Activated naive CD4-positive, alpha-beta T cell treated with anti-CD3 and anti-CD28 coated beads, Interleukin-2, amount 10 ng/mL, durations not matched to agents 7 days and 5 days (primary cell): ENCODE measurements at regions not wholly inside any gene's neighbourhood (a gene's known extent, or its start where the extent isn't known, plus 50 kb on each side); places are given as distances from the start of the nearest gene placed in this dataset.

Experiments
- CTCF ChIA-PET: fragments of 350-600 bp; sonication (Branson Sonifier 250); formaldehyde crosslinking; loops from one replicate; lab custom pipeline; 2021; ENCODE audit warnings: antibody characterized with exemption; lab: Charles Lee
- DNase-seq: peaks from one replicate; pipeline ENCODE4 v3.0.0-alpha.2; 2020
- H3K27ac Mint-ChIP-seq: one replicate; pipeline ENCODE4 v1.8.0; 2021; ENCODE audit warnings: mild to moderate bottlenecking, moderate library complexity, mixed read lengths
- H3K27me3 Mint-ChIP-seq: one replicate; pipeline ENCODE4 v1.8.0; 2021; ENCODE audit warnings: mild to moderate bottlenecking, mixed read lengths
- H3K36me3 Mint-ChIP-seq: one replicate; pipeline ENCODE4 v1.8.0; 2021; ENCODE audit warnings: mixed read lengths
- H3K4me1 Mint-ChIP-seq: one replicate; pipeline ENCODE4 v1.8.0; 2021; ENCODE audit warnings: mixed read lengths
- H3K4me3 Mint-ChIP-seq: one replicate; pipeline ENCODE4 v1.8.0; 2021; ENCODE audit warnings: mild to moderate bottlenecking, moderate library complexity, mixed read lengths
- H3K9me3 Mint-ChIP-seq: one replicate; pipeline ENCODE4 v1.8.0; 2021; ENCODE audit warnings: mixed read lengths

DNA sequence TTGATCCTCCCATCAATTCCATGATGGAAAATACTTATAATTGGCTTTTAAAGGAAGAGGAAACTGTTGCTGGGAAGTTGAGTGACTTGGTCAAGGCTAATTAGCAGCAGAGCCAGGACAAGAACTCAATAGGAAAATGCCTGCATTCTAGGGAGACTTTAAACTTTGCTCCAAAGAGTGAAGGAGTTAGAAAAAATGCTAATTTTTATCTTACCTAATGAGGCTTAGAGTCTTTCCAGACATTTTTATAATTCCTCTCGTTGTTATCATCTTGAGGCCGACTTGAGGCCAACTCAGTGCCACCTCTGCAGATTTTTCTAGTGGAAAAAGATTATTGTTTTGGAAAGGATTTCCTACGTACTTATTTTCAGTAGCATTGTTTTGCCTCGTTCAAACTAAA lies 344.6 kb downstream of the ETNK1 start:
- Mint-ChIP-seq H3K36me3 (no peaks in the 10 kb centered on the region), H3K4me1 (no peaks in the 10 kb centered on the region), H3K27me3 (no peaks in the 10 kb centered on the region), H3K9me3 (no peaks in the 10 kb centered on the region), H3K4me3 (no peak overlapping the region), H3K27ac (no peak overlapping the region)
- CTCF ChIA-PET = no interaction called here
- DNase-seq = no peak

DNA sequence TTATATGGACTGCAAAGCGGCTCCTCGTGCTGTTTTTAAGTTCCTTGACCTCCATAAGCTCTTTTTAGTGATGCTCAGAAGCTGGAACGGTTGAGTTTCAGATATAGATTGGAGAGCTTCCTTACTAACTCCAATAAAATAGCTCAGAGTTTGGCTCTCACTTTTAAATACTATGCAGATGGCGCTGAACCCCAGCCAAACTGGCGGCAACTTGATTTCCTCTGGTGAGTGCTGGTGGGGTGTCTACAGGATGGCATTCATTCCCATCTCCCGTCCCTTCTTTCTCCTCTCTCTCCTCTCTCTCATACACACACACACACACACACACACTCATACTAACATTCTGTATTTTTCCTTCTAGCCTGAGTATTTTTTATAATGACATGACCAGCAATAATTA lies 346.3 kb downstream of the ETNK1 start:
- no peaks in the 10 kb centered on the region for H3K4me1 Mint-ChIP-seq
- no peak for DNase-seq
- CTCF ChIA-PET = no interaction called here

DNA sequence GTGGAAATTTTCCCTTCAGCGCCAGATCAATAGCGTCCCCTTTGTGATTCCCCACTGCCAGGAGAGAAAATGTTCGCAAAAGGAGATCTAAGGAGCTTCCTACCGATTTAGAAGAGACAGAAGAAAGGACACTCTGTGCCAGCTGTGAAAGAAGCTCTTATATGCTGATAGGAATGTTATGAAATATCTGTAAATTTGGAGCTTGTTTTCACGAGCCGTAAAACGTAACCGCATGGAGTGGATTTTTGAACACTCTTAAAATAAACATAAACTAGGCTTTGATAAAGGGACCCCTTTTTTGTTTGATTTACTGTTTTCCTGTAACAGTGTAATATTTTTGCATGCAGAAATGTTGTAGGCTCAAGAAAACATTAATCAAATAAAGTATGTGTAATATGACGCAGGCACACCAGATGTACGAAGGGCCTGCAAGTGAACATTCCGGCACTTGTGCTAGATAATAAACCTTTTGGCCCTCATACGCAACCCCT lies 346.8 kb downstream of the ETNK1 start:
- DNase-seq = no peak
- Mint-ChIP-seq H3K9me3 (no peaks in the 10 kb centered on the region), H3K27me3 (no peaks in the 10 kb centered on the region), H3K27ac (no peak overlapping the region), H3K4me3 (no peak overlapping the region), H3K36me3 (no peaks in the 10 kb centered on the region), H3K4me1 (no peaks in the 10 kb centered on the region)
- CTCF ChIA-PET = no interaction called here

More for the DNA sequence above, 346.3 kb downstream of the ETNK1 start:
- Mint-ChIP-seq H3K27ac (no peak overlapping the region), H3K4me3 (no peak overlapping the region), H3K9me3 (no peaks in the 10 kb centered on the region), H3K27me3 (no peaks in the 10 kb centered on the region), H3K36me3 (no peaks in the 10 kb centered on the region)

DNA sequence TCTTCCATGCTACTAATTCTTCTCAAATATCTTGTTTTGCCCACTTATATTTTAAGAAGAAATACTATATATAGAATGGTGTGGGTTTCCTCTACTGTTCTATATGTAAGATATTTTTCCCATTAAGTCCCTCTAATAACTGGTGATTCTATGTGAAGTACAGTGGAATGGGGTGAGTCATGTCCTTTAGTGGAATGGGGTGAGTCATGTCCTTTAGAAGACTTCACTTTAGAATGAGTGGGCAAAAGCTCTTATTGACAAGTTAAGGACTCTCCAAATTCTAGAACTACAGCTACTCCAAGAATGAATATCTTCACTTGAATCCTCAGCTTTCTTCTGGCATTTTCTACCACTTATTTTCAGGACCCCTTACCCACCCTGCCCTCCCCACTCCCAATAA lies 349.9 kb downstream of the ETNK1 start:
- Mint-ChIP-seq H3K36me3 (no peaks in the 10 kb centered on the region), H3K27me3 (no peaks in the 10 kb centered on the region), H3K4me3 (no peak overlapping the region), H3K4me1 (no peaks in the 10 kb centered on the region), H3K27ac (no peak overlapping the region), H3K9me3 (no peaks in the 10 kb centered on the region)
- no peak for DNase-seq
- CTCF ChIA-PET = no interaction called here

DNA sequence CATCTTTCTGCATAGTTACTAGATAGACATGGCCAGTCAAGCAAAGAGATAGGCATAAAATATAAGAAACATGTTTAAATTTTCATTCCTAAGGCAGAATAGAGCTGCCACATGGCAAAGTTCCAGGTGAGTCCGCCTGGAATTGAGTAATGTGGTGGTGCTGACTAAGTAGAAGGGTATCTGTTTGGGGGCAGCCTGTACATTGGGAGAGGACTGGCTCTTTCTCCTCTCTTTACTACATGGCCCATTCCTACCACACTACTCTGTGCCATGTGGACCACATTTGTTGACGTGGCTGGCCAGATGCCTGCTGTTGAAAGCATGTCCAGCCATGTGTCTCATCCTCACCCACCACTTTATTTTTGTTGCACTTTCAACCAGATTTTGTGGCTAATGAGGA lies 354.0 kb downstream of the ETNK1 start:
- Mint-ChIP-seq H3K27me3 (no peaks in the 10 kb centered on the region), H3K36me3 (no peaks in the 10 kb centered on the region), H3K4me3 (no peak overlapping the region), H3K27ac (no peak overlapping the region), H3K4me1 (no peaks in the 10 kb centered on the region), H3K9me3 (no peaks in the 10 kb centered on the region)
- CTCF ChIA-PET = no interaction called here
- no peak for DNase-seq

DNA sequence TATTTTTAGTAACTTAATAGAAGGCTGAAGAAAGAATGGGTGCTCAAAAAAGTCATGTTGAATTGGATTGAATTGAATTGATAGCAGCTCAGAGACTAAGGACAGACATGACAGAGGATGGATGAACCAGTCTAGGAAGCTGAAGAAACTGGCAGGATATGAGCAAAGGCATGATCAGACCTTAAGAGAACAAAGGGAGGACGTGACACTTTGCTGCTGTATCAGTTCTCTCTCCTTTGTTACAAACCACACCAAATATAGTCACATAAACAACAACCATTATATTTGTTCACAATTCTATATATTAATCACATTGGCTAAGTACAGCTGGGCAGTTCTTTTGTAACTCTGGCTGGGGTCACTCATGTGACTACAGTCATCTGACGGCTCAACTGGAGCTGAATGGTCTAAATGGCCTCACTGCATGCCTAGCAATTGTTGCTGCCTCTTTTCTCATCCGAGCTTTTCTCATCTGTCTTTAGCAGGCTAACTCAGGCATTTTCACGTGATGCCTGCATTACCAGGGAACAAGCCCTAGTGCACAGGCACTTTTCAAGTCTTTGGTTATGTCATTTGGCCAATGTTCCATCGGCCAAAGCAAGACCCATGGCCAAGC lies 355.0 kb downstream of the ETNK1 start:
- Mint-ChIP-seq H3K4me3 (no peak overlapping the region), H3K27ac (no peak overlapping the region)
- DNase-seq = no peak

DNA sequence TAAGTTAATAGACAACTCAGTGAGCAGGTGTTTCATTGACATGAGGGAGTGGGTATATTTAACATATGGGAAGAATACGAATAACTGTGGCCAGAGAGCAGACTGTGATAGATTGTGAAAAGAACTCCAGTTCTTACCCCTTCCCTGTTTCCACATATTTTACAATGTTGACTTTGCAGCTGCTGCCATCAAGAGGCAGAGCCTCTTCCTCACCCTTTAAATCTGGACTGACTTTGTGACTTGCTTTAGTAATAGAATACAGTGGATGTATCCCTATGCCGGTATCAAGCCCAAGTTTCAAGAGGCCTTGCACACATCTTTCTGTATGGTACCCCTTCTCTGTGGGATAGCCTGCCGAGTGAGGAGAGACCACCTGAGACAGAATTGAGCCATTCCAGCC lies 356.7 kb downstream of the ETNK1 start:
- Mint-ChIP-seq H3K27ac (no peak overlapping the region), H3K4me3 (no peak overlapping the region), H3K9me3 (no peaks in the 10 kb centered on the region), H3K36me3 (no peaks in the 10 kb centered on the region), H3K4me1 (no peaks in the 10 kb centered on the region), H3K27me3 (no peaks in the 10 kb centered on the region)
- CTCF ChIA-PET = interaction anchor here (0.6 kb wide), 1 partner anchor 30 kb away, joined by 3 read pairs; no protein-coding TSS in a partner anchor
- DNase-seq = no peak

More for the DNA sequence above, 355.0 kb downstream of the ETNK1 start:
- no peaks in the 10 kb centered on the region for H3K36me3 Mint-ChIP-seq
- H3K4me1 Mint-ChIP-seq = no peaks in the 10 kb centered on the region
- H3K9me3 Mint-ChIP-seq = no peaks in the 10 kb centered on the region
- CTCF ChIA-PET = no interaction called here
- no peaks in the 10 kb centered on the region for H3K27me3 Mint-ChIP-seq

DNA sequence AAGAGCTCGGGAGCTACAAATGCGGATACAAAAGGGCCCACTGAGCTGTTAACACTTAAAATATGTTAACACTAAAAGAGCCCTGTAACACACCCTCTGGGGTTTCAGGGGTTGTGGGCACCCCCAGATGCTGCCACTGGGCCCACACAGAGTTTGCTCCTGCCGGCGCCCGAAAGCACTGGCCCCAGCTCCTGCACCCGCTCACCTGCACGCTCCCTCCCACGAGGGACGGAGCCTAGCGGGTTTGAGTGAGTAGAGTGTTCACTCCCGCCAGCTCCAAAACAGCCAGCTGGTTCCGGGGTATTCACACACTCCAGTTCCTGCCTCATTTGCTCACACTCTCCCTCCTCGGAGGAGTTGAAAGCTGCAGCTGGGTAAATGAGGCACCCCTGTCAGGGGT lies 357.7 kb downstream of the ETNK1 start:
- Mint-ChIP-seq H3K36me3 (no peaks in the 10 kb centered on the region), H3K27ac (no peak overlapping the region), H3K27me3 (no peaks in the 10 kb centered on the region), H3K4me3 (no peak overlapping the region), H3K4me1 (no peaks in the 10 kb centered on the region), H3K9me3 (no peaks in the 10 kb centered on the region)
- no peak for DNase-seq
- CTCF ChIA-PET = no interaction called here

DNA sequence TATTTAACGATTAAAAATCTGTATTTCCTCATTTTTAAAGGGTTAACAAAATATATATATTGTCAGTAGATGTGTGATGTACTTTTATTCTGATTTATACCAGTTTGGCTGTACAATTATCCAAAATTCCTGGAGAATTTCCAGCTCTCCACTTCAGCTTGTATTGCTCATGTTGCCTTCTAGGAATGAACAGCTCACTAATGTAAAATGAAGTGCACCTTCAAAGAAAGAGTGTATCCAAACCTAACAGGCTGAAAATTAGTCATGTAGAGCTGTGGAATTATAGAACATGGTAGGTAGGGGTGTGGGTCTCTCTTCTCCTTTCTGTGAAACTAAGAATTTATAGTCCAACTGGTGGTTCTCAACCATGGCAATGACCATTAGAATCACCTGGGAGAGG lies 362.0 kb downstream of the ETNK1 start:
- no peaks in the 10 kb centered on the region for H3K27me3 Mint-ChIP-seq
- no peaks in the 10 kb centered on the region for H3K36me3 Mint-ChIP-seq
- no peaks in the 10 kb centered on the region for H3K9me3 Mint-ChIP-seq
- no peak for DNase-seq
- CTCF ChIA-PET = no interaction called here
- no peaks in the 10 kb centered on the region for H3K4me1 Mint-ChIP-seq
- H3K4me3 Mint-ChIP-seq = no peak overlapping the region
- no peak overlapping the region for H3K27ac Mint-ChIP-seq

DNA sequence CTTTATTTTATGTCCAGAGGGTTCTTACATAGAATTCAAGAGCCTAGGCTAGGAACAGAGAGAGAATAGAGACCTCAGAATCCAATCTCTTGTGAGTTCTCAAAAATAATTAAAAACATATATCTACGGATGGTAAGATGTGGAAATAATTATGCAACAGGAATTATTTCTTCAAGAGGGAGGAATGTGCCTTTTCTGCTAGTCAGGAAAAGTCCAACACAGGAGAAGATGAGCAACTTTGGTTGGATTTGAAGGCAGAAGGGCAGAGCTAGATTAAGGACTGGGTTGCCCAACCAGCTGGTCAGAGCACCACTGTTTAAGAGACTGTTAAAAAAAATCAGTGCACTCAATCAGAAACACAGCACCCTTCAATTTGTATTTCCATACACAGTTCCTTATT lies 365.5 kb downstream of the ETNK1 start:
- H3K27me3 Mint-ChIP-seq = no peaks in the 10 kb centered on the region
- no peaks in the 10 kb centered on the region for H3K9me3 Mint-ChIP-seq
- H3K4me1 Mint-ChIP-seq = no peaks in the 10 kb centered on the region
- no peak overlapping the region for H3K27ac Mint-ChIP-seq
- no peaks in the 10 kb centered on the region for H3K36me3 Mint-ChIP-seq
- no peak overlapping the region for H3K4me3 Mint-ChIP-seq
- CTCF ChIA-PET = no interaction called here
- DNase-seq = no peak

DNA sequence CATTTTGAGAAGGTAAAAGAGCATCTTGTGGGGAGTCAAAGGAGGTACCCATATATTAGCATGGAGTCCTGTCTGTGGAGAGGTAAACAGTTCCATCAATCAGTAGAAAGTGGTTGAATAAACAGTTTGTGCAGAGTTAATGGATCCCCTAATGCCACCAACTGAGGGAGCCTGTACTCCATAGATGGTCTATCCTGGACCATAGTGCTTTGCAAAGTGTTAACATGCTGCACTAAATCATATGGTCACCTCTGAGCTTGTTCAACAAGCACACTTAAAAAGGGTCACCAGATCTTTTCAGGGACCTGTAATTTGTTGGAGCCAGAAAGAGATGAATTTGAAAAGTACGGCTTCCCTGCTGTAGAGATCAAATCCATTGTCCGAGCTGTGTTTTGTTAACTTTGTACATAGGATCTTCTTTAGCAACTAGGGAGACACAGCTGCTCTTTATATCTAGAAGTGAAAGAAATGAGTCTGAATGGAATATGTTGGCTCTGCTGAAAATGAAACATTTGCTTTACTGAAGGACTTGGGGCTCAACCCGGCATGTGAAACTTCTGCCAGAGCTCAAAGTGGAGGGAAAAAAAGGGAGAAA lies 366.4 kb downstream of the ETNK1 start:
- DNase-seq = no peak
- Mint-ChIP-seq H3K4me3 (no peak overlapping the region), H3K27ac (no peak overlapping the region), H3K36me3 (no peaks in the 10 kb centered on the region), H3K4me1 (no peaks in the 10 kb centered on the region), H3K27me3 (no peaks in the 10 kb centered on the region), H3K9me3 (no peaks in the 10 kb centered on the region)
- CTCF ChIA-PET = no interaction called here

DNA sequence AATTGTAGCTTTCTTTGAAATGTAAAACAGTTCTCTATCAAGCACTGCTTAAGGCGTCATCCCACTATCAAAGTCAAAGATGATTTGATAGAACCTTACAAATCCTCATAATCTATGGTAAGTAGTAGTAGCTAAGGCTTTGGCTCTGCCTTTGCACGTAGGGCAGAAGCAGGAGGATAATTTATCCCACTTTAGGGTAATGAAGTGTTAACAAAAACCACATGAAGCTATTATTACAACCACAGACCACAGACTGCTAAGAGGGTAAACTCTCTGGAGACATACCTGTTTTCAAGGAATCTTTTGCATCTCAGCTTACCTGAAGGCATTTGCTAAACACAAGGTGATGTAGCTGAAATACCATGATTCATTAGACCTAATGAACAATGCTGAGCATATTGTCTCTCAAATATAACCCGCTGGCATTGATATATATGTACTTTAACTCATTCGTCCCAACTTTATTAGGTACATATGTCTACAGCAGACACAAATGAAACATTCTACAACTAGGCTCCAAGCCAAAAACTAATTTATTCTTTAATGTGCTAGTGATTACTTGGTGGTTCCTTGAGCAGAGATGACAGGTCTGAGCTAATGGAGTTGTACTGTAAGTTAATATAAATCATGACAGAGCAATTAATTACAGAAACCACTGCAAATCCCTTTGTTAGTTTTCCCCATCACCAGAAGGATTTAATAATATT lies 368.8 kb downstream of the ETNK1 start:
- H3K4me3 Mint-ChIP-seq = no peak overlapping the region
- no peak for DNase-seq
- no peaks in the 10 kb centered on the region for H3K36me3 Mint-ChIP-seq
- H3K4me1 Mint-ChIP-seq = no peaks in the 10 kb centered on the region
- CTCF ChIA-PET = interaction anchor here (0.8 kb wide), 1 partner anchor 9 kb away, joined by 3 read pairs; no protein-coding TSS in a partner anchor
- H3K27me3 Mint-ChIP-seq = no peaks in the 10 kb centered on the region
- H3K27ac Mint-ChIP-seq = no peak overlapping the region
- no peaks in the 10 kb centered on the region for H3K9me3 Mint-ChIP-seq

DNA sequence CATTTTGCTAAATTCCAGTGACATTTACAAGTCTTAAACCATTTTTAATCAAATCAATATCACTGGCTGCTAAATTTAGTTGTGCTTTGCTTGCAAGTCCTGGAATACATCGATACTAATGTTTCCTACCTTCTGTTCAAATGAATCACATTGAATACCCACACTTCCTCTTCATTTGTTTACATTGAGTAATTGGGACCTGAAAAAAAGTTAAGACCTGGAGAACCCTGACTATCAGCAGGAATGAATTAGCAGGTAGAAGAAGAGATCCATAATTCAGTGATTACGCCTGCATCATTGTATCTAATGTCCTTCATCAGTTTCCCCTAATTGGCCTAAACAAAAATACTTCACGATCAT lies 369.3 kb downstream of the ETNK1 start:
- H3K27me3 Mint-ChIP-seq = no peaks in the 10 kb centered on the region
- H3K27ac Mint-ChIP-seq = no peak overlapping the region
- CTCF ChIA-PET = no interaction called here
- H3K4me3 Mint-ChIP-seq = no peak overlapping the region
- DNase-seq = no peak
- no peaks in the 10 kb centered on the region for H3K36me3 Mint-ChIP-seq
- H3K4me1 Mint-ChIP-seq = no peaks in the 10 kb centered on the region
- H3K9me3 Mint-ChIP-seq = no peaks in the 10 kb centered on the region

DNA sequence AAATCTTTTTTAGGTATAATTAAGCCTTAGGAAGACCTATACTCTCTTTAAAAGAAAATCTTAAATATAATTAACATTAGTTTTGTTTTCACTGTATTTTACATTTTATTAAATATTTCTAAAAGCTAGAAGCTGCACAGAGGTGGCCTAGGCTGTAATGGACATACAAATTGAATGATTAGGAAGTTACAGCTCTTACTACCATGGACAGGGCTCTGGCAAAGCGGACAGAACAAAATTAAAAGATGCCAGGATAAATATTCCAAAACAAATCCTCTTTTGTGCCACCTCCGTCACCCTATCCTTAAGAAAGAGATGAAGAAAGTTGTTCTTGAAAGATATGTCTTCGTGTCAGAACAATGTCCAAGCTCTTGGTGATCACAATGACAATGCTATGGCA lies 376.5 kb downstream of the ETNK1 start:
- Mint-ChIP-seq H3K9me3 (peaks cover 2% of the 10 kb centered on the region), H3K4me3 (no peak overlapping the region), H3K27ac (no peak overlapping the region), H3K36me3 (no peaks in the 10 kb centered on the region), H3K27me3 (no peaks in the 10 kb centered on the region), H3K4me1 (no peaks in the 10 kb centered on the region)
- CTCF ChIA-PET = no interaction called here
- DNase-seq = no peak

DNA sequence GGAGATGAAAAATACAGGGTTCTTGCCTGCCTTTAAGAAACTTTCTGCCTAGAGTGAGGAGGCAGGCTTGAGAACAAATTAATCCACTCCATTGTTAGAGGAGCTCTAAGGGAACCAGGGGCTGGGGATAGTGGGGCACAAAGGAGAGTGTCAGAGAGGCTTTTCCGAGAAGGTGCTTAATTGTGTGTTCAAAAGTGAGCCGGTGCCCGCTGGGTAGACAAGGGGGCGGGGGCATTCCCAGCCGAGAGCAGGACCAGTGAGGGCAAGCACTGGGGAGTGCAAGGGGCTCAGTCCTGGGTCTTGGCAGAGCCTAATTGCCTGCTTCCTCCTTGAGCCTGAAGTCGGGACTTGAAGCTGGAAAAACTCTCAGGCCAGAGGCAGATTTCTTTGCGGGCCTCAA lies 377.4 kb downstream of the ETNK1 start:
- no peak for DNase-seq
- H3K27ac Mint-ChIP-seq = no peak overlapping the region
- peaks cover 2% of the 10 kb centered on the region for H3K9me3 Mint-ChIP-seq
- H3K4me3 Mint-ChIP-seq = no peak overlapping the region
- CTCF ChIA-PET = no interaction called here
- no peaks in the 10 kb centered on the region for H3K4me1 Mint-ChIP-seq
- no peaks in the 10 kb centered on the region for H3K27me3 Mint-ChIP-seq
- no peaks in the 10 kb centered on the region for H3K36me3 Mint-ChIP-seq
